ENCODE measurements at regions not wholly inside any gene's neighbourhood (a gene's known extent, or its start where the extent isn't known, plus 50 kb on each side); places are given as distances from the start of the nearest gene placed in this dataset.

DNA sequence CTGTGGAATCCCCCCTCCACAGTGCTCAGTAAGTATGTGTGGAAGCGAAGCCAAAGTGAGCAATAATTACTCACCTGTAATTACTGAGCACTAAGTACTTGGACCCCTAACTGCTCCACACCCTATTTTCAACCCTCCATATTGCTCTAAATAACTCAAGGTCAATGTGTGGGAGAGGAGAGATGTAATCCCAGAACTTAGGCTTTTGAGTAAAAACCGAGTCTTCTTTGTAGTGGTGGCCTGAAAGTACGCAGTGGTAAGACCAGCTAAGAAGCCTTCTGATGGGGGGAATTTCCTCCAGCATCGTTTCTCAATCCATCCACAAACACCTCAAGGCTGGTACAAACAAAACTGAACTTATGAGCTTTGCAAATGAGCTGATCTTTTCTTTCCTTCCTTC is 551.6 kb downstream of the ZEB2 start:
- H3K36me3 ChIP-seq (ENCODE audit: insufficient read depth, low read length, poor library complexity, severe bottlenecking) = no peaks in the 10 kb centered on the region
- CTCF ChIA-PET = no interaction called here
- H3K27me3 ChIP-seq (replicated peaks; ENCODE audit: insufficient read depth, low read depth, low read length, poor library complexity) = no peaks in the 10 kb centered on the region
- no peaks in the 10 kb centered on the region for H3K4me1 ChIP-seq (ENCODE audit: insufficient read depth, low read length, poor library complexity, severe bottlenecking)
- BruUV-seq (replicated peaks) = no TSS peak
- DNase-seq (ENCODE audit: low spot score) = no peak
- intact Hi-C loops (cut with micrococcal nuclease; ENCODE audit: unreplicated experiment) = no loop called here
- no peak overlapping the region for H3K4me3 ChIP-seq (ENCODE audit: low read depth, low read length, poor library complexity, severe bottlenecking)
- no peak overlapping the region for H3K27ac ChIP-seq (ENCODE audit: low read depth, low read length, poor library complexity, severe bottlenecking)
- POLR2A ChIA-PET (ENCODE audit: low non-redundant PET) = no interaction called here
- no peak for TF ChIP-seq EZH2 (IDR thresholded peaks at IDR 0.05; ENCODE audit: borderline replicate concordance, low read depth, low read length, poor library complexity, severe bottlenecking)
- TF ChIP-seq, protein P1, sequence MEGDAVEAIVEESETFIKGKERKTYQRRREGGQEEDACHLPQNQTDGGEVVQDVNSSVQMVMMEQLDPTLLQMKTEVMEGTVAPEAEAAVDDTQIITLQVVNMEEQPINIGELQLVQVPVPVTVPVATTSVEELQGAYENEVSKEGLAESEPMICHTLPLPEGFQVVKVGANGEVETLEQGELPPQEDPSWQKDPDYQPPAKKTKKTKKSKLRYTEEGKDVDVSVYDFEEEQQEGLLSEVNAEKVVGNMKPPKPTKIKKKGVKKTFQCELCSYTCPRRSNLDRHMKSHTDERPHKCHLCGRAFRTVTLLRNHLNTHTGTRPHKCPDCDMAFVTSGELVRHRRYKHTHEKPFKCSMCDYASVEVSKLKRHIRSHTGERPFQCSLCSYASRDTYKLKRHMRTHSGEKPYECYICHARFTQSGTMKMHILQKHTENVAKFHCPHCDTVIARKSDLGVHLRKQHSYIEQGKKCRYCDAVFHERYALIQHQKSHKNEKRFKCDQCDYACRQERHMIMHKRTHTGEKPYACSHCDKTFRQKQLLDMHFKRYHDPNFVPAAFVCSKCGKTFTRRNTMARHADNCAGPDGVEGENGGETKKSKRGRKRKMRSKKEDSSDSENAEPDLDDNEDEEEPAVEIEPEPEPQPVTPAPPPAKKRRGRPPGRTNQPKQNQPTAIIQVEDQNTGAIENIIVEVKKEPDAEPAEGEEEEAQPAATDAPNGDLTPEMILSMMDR (conservative IDR thresholded peaks at IDR 0.05; ENCODE audit: low read depth, low read length) = no peak
- no peaks in the 10 kb centered on the region for H3K9me3 ChIP-seq (ENCODE audit: low read depth, low read length, poor library complexity, severe bottlenecking)

GRCh38 chr2:143965493-143966164 is 554.3 kb downstream of the ZEB2 start:
- Histone ChIP-seq H3K27ac (ENCODE audit: low read depth, low read length, poor library complexity, severe bottlenecking) (no peak overlapping the region), H3K4me1 (ENCODE audit: insufficient read depth, low read length, poor library complexity, severe bottlenecking) (no peaks in the 10 kb centered on the region), H3K27me3 (replicated peaks; ENCODE audit: insufficient read depth, low read depth, low read length, poor library complexity) (no peaks in the 10 kb centered on the region), H3K36me3 (ENCODE audit: insufficient read depth, low read length, poor library complexity, severe bottlenecking) (no peaks in the 10 kb centered on the region), H3K4me3 (ENCODE audit: low read depth, low read length, poor library complexity, severe bottlenecking) (no peak overlapping the region), H3K9me3 (ENCODE audit: low read depth, low read length, poor library complexity, severe bottlenecking) (no peaks in the 10 kb centered on the region)
- TF ChIP-seq, protein P1 (conservative IDR thresholded peaks at IDR 0.05; ENCODE audit: low read depth, low read length) = no peak
- no peak for TF ChIP-seq EZH2 (IDR thresholded peaks at IDR 0.05; ENCODE audit: borderline replicate concordance, low read depth, low read length, poor library complexity, severe bottlenecking)
- DNase-seq (ENCODE audit: low spot score) = no peak
- CTCF ChIA-PET = no interaction called here
- POLR2A ChIA-PET (ENCODE audit: low non-redundant PET) = no interaction called here
- intact Hi-C loops (cut with micrococcal nuclease; ENCODE audit: unreplicated experiment) = no loop called here
- BruUV-seq (replicated peaks) = no TSS peak

DNA sequence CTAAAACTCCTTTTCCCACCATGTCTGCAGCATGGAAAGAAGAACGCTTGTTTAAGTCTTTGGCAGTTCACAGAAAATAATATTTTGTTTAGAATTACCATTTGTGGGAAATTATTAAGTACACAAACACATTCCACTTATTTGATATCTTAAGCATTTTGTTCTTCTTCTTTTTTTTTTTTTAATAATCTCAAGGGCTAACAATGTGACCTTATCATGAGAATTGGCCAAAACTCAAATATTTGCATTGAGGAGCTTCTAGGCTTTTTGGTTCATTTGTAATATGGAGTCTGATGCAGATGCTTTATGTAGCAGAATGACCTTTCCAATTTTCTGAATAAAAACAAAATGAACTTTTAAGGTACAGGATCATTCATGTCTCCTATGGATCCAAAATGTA is 555.0 kb downstream of the ZEB2 start:
- no peak for TF ChIP-seq EZH2 (IDR thresholded peaks at IDR 0.05; ENCODE audit: borderline replicate concordance, low read depth, low read length, poor library complexity, severe bottlenecking)
- TF ChIP-seq, protein P1 (conservative IDR thresholded peaks at IDR 0.05; ENCODE audit: low read depth, low read length) = no peak
- POLR2A ChIA-PET (ENCODE audit: low non-redundant PET) = no interaction called here
- CTCF ChIA-PET = no interaction called here
- Histone ChIP-seq H3K36me3 (ENCODE audit: insufficient read depth, low read length, poor library complexity, severe bottlenecking) (no peaks in the 10 kb centered on the region), H3K27me3 (replicated peaks; ENCODE audit: insufficient read depth, low read depth, low read length, poor library complexity) (no peaks in the 10 kb centered on the region), H3K27ac (ENCODE audit: low read depth, low read length, poor library complexity, severe bottlenecking) (no peak overlapping the region), H3K9me3 (ENCODE audit: low read depth, low read length, poor library complexity, severe bottlenecking) (no peaks in the 10 kb centered on the region), H3K4me1 (ENCODE audit: insufficient read depth, low read length, poor library complexity, severe bottlenecking) (no peaks in the 10 kb centered on the region), H3K4me3 (ENCODE audit: low read depth, low read length, poor library complexity, severe bottlenecking) (no peak overlapping the region)
- DNase-seq (ENCODE audit: low spot score) = no peak
- no TSS peak for BruUV-seq (replicated peaks)
- intact Hi-C loops (cut with micrococcal nuclease; ENCODE audit: unreplicated experiment) = no loop called here
